Activated CD4-positive, alpha-beta T cell treated with anti-CD3 and anti-CD28 coated beads, Interleukin-2, Interleukin-4, amounts not matched to agents 100 ng/mL and 50 ng/mL, durations not matched to agents 16 hours and 8 hours (primary cell): ENCODE measurements at regions not wholly inside any gene's neighbourhood (a gene's known extent, or its start where the extent isn't known, plus 50 kb on each side); places are given as distances from the start of the nearest gene placed in this dataset.

Experiments
- DNase-seq: peaks from one replicate; pipeline ENCODE4 v3.0.0-alpha.2; 2020; ENCODE audit warnings: low spot score

DNA sequence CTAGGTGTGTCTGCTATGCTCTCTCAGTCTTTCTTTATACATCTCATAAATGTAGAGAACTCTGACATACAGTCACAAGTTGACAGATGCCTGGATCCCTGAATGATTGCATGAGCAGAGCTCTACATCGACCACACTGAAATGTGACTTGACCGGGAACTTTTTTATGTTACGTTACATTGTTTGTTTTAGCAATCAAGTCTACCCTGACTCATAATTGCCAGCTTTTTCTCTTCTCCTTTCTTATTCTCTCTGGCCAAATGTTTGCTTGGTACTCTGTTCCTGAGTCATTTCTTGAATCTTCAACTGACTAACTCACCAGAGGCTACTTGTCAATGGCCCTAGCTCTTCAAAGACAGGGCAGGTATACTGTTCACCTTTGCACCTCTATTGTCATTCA, 213.6 kb upstream of the DTNBP1 start:
- peak; percentile 81 for DNase-seq

DNA sequence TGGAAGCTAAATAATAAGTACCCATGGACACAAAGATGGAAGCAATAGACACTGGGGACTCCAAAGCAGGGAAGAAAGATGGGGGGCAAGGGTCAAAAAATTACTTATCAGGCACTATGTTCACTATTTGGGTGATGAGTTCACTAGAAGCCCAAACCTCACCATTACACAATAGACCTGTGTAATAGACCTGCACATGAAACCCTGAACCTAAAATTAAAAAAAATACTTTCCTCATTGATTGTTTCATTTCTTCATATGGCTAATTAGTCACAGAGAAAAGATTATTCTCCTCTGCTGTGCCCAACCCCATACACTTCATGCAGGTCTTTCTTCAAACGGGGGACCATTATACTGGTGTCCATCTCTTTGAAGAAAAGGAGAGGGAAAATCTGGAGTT, 213.0 kb upstream of the DTNBP1 start:
- no peak for DNase-seq

DNA sequence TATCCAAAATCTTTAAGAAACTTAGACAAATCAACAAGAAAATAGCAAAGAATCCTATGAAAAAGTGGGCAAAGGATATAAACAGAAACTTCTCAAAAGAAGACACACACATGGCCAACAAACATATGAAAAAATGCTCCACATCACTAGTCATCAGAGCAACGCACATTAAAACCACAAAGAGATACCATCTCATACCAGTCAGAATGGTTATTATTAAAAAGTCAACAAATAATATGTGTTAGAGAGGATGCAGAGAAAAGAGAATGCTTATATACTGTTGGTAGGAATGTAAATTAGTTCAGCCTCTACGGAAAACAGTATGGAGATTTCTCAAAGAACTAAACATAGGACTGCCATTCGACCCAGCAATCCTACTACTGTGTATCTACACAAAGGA, 212.0 kb upstream of the DTNBP1 start:
- DNase-seq, result no peak

DNA sequence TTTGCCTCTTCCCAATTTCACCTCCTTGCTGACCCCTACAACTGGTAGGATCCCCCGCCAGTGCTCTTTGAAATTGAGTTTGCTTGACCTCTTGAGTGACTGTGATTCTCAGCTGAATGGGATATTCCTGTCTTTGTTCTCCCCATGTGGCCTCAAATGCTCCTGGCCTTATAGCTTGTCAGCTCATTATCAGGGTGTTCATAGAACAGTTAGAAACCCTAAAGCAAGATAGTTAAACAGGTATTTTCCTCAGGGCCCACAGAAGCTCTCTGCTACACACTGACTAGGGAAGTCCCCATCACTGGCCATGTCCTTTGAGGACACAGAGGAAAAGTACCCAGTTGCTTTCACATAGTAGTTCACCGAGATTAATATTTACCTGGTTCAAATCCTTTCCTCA, 211.5 kb upstream of the DTNBP1 start:
- no peak for DNase-seq

DNA sequence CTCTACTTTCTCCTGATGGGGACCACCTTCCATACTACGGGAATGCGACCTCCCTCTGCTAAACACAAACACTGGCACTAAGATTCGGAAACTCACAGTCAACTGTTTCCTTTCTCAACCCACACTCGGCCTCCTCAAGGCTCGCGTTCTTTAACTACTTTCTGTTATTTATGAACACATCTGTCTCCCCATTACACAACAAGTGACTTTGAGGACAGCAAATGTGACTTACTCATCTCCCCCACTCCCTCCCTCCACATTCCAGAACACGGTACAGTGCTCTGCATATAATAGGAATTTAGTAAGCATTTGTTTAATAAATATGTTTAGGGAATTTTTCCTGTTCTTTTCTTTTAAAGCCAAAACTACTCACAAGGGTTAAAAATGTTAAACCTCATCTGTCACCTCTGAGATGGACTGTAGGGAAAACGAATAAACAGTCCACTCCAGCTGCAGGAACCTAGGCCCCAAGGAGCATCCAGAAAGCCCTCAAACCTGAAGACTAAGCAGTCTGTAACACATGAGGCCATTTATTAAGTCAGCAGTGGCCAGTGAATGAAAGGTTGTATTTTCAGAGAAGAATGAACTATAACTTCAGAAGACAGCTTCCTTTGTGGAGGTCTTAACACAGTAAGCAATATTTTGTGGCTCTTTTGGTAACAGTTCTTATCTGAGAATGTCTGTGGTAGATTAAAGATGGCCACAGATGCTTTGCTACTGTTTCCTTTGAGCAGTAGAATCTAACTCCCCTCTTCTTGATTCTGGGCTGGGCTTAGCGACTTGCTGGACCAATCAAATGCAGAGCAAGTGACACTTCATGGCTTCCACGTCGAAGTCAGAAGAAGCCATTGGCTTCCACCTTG, 209.6 kb upstream of the DTNBP1 start:
- no peak for DNase-seq

DNA sequence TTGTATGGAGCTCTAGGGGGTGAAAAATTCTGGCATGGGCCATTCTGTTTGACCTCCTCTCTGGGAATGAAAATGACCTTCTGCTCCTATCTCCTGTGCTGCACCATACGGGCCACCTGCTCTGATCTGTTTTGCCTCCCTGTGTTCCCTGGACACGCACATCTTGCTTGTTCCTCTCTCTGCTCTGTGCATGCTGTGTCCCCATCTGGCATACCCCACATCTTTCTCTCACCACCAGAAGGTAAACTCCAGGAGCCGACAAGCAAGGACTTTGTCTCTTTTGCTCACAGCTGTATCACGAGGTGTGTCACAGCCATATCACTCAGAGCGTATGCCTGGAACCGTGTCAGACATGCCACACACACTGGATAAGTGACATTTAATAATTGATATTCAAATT, 208.4 kb upstream of the DTNBP1 start:
- DNase-seq, result no peak

DNA sequence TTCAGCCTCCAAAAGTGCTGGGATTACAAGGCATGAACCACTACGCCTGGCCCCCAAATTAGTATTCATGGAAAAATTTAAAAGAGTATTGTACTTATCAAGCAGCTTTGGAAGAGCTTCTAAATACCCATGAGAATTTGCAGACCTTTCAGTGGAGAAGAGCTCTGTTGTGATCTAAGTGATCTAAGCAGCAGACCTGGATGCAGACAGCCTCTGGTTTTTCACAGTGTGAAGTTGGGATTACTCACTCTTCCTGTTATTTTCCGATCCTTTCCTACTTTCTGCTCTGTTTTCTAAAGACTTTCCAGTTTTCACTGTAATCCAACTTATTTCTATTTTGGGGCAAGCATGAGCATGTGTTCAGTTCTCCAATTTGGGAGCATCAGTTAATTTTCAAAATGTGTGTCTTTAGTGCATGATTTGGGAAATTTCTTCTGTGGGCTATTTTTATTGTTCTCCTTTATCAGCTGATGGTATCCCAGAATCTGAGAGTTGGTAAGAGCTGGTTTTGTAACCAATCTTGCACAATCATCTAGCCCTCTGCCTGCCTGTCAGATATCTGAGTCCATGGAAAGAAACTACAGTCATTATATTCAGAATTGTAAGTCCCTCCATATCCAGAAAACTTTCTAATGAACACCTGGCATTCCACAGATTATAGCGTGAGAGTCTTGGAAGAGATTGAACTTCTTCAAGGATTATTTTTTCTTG, 207.7 kb upstream of the DTNBP1 start:
- no peak for DNase-seq

DNA sequence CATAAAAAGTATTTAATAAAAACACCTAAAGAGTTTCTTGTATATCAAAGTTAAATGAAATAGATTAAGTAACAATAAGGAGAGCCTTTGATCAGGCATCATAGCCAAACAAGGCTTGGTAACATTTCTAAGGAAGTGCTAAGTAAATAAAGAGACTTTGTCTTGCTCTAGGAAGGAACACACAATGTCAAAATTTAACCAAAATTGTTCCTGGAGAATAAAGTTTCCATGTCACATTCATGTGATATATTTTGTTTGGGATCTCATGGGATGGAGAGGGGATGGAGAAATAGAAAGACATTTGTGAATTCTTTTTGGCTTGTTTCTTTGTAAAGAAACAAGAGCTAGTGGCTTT, 201.9 kb upstream of the DTNBP1 start:
- DNase-seq, result no peak

DNA sequence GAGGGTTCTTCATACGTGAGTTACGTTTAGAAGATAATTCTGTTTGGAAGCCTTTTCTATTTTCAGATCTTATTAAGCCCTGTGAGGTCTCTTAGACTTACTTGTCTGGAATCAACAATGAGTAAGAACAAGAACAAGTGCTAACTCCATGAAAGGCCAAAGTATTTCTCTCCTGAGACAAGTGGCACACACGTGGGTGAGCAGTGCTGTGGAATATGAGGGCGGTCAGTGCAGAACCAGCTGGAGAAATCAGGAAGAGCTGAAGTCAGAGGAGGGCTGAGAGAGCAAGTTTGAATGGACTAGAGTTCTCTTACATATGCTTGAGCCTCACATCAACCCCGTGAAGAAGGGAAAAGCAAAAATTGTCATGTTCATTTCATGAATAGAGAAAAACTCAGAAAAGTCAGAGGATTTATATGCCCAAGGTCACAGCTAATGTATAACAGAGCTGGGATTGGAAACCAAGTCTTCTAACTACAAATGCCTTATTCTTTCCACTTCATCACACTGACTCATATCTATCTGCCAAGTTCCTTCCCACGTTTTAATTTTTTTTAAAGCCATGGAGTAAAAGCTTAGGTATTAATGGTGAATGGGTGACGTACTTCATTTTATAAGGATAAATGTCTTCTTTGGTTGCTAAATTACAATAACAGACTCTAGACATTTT, 201.3 kb upstream of the DTNBP1 start:
- DNase-seq, result no peak

DNA sequence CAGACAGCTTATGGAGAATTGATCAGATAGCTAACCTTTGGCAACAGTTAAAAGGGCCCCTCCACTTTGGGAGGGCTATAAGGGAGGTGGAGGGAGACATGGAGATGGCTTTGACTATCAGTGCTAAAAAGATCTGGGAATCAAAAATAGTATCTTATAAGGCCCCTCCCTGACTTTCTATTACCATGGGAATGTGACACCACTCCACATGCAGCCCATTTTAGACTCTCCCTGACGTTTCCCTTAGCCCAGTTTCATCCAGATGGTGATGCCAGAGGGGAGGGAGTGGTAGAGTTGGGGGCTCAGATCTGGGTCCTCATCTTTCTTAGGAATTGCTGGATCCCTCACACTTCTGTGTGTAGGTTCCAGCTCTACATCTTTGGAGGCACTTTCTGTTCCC, 200.0 kb upstream of the DTNBP1 start:
- no peak for DNase-seq

DNA sequence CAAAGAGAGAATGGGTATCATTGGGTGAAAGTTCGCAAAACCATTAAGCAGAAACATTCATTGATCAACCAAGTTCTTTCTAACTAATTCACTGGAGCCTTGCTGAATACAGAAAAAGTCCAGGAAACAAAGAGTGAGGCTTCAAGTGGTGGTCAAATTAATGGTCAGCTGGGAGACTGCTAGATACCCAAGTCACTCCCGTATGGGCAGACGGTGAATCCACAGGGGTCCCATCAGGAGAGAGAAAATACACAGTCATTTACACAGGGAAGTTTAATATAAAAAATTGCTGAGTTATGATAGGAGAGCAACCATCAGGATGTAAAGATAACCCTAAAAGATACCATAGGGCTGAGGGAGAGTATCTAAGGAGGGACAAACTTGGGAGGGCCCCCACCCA, 198.7 kb upstream of the DTNBP1 start:
- DNase-seq, result no peak

DNA sequence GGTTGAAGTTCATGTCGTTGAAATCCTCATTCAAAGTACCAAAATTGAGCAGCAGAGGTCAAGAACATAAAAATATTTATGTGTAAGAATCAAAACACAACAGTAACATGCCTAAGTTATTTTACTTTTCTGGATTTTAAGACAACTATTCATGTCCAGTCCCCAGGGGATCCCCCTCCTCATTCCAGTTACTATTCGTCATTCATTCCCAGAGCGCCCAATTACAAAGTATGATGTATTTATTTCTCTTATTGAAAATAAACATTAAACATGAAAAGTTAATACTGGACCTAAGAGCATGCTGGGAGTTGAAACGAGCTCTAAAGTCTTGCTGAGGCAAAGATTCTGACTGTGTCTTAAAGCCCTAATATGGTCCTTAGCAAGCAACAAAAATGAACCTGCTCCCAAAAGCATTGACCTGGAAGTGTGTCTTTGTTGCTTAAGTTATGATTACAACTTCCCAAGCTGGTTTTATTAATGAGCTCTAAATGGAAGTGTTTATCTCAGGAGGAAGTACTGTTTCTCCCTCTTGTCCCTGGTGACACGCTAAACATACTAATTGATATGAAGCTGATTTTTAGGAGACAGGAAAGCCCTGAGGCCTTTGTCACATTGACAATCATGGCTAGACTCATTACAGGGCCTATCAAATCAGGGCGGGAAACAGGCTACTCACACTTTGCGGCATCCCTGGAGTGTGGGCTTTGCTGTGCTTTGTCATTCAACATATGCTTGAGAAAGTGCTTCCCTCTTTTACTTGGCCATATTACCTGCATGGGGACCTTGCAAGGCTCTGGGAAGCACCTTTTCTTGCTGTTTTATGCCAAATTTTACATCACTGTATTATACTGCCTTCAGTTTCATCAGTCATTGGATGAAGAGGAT, 192.2 kb upstream of the DTNBP1 start:
- DNase-seq, result no peak

DNA sequence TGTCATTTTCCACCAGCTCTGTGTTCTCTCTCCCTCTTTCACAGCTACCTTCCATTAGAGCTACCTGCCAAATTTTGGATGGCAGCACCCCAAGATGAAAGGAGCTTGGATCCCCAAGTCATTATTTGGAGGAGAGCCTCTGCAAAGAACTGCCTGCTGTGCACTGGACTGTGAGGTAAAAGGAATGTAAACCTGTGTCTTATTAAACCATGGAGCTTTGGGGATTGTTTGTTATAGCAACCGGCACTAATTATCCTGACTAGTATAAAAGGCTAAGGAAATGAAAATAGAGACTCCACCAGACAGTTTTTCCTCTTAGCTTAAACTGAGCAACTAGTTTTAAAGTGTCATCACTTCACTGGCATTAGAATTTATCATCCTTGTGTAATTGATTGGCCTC, 191.6 kb upstream of the DTNBP1 start:
- DNase-seq, result no peak

DNA sequence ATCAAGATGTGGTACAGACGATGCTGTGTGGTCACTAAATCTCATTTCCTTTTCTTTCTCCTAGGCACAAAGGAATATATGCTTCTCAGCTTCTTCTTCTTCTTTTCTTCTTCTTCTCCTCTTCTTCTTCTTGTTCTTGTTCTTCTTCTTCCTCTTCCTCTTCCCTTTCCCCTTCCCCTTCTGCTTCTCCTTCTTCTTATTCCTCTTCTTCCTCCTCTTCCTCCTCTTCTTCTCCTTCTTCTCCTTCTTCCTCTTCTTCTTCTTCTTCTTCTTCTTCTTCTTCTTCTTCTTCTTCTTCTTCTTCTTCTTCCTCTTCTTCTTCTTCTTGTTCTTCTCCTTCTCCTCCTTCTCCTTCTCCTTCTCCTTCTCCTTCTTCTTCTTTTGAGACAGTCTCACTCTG, 190.4 kb upstream of the DTNBP1 start:
- no peak for DNase-seq

DNA sequence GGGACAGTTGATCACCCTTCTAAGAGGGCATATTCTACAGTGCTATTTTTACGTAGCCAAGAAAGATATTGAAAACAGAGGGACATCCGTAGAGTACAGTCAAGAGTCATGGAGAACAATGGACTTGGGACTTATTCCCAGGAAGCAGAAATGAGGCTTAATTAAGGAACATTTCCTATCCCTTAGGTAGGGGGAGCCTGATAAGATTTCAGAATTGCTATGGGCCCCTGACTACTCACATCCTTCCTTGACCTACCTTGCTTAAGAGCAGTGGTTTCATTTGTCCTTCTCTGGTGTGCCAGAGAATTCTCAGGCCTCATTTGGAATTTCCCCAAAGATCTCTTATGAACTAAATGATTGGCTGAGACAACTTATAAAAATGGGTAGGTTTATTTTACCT, 189.5 kb upstream of the DTNBP1 start:
- no peak for DNase-seq

DNA sequence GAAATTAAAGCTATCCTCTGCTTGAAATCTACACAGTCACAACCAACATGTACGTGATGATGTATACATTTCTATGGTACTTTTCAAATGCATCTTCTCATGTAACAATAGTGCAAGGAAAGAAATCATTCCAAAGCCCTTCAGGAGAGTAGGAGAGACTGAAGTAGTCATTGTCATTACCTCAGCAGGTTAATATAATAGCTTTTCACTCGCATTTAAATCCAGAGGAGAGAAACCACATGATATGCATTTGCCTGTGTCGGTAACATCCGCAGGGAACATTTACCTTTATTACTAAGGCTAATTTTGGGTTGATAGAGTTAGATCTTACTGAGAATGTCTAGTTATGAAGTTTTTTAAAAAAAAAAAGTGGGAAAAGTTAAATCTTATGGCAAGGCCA, 186.6 kb upstream of the DTNBP1 start:
- DNase-seq, result no peak

DNA sequence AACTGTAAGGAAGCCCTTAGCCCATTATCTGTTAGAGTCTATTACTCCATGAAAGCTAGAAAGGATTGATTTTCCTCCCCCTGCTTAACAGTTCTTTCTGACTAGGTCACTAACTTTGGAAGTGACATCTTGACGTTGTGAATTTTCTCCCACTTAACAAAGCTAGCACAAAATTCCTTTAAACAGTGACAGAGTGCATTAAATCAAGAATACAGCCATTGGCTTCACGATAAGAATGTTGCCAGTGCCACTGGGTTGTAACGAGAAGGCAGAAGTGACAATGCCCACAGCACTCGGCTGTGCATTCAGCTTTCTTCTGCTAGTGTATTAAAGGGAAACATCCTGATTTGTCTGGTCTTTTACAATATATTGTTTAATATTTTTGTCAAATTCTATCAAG, 182.7 kb upstream of the DTNBP1 start:
- DNase-seq, result no peak

DNA sequence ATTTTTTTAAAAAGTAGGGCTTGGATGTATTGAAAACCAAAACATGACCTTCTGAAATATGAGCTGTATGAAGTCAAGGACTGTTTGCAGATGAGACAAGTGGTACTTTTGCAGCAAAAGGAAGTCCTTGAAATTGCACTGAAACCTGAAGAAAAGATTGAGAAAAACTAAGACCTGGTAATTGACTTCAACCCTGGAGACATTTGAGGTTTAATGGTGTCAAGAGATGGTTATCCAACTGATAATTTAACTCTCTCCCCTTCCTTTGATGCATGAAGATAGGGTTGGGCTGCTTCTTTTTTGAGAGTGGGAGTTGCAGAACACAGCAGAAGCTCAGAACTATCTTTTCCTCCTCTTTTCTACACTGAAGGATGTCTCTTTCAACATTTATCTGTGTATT, 180.9 kb upstream of the DTNBP1 start:
- DNase-seq, result no peak

DNA sequence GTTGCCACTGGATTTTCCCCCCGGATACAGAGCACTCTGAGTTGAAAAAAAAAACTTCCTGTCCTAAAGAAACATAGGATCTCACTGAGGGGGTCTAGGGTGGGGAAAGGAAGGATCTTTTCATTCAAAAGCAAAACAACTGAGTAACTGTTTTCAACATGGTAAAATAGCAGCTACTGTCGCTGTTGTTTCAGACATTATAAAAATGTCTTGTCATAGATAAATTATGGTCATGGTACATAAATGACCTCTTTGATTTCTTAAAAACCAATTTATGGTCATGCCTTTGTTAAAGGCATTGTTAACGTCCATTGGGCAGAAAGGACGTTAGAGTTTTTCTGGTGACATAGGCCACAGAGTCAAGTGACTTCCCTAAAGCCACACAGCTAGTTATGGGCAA, 180.4 kb upstream of the DTNBP1 start:
- DNase-seq, result no peak

DNA sequence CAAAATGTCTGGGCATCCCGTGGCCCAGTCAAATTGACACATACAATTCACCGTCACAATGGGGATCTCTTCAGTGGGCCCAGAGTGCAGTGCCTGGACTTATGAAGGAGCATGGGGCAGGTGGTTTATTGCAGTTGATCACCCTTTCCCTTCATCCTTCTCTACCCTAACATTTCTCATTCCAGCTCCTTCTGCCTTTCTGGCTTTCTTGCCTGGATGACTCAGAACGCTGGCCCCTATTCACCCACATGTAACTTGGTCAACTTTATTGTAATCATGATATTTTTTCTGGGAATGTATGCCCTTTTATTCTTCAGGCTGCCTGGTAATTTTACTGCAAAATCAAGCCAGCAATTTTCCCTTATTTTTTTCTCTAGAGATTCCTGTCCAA, 179.9 kb upstream of the DTNBP1 start:
- no peak for DNase-seq

DNA sequence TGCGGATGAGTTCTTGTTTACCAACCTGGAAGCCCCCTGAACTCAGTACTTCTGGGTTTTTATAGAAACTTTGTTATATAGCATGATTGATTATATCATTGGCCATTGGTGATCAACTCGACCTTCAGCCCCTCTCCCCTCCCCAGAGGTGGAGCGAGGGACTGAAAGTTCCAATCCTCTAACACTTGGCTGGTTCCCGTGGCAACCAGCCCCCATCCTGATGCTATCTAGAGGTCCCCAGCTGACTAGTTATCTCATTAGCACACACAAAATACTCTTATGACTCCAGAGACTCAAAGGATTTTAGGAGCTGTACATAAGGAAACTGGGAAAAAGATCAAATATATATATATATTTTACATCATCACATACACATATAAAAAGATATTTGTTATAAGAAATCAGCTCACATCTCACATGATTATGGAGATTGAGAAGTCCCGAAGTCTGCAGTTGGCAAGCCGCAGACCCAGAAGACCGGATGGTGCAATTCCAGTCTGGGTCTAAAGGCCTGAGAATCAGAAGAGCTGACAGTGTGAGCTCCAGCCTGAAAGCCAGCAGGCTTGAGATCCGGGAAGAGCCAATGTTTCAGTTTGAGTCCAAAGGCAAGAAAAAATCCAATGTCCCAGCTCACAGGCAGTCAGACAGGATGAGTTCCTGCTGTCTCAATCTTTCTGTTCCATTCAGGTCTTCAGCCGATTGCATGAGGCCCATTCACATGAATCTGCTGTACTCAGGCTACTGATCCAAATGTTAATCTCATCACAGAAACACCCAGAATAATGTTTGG, 179.3 kb upstream of the DTNBP1 start:
- no peak for DNase-seq
